ENCODE measurements at regions not wholly inside any gene's neighbourhood (a gene's known extent, or its start where the extent isn't known, plus 50 kb on each side); places are given as distances from the start of the nearest gene placed in this dataset.

DNA sequence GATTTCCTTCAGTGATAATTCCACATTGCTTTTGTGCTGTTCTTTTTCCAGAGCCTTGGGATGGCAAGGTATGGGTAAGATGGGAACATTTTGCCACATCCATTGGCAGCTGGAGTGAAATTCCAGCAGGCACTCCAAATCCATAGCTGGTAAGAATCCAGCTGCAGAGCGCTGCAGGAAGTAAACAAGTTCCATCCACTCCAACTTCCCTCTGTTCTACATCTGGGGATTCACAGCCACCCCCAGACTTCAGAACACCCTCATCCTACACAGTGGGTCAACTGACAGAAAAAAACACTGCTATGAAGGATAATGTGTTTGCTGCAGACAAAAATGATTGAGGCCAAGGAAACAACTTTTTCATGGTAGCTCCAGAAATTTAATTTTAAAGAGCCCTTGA is 747.8 kb downstream of the MAFB start:
- BruUV-seq (replicated peaks): no TSS peak
- Histone ChIP-seq H3K4me2 (no peak overlapping the region), H4K20me1 (ENCODE audit: insufficient read depth) (no peaks in the 10 kb centered on the region), H3K4me1 (replicated peaks; ENCODE audit: insufficient read depth) (no peaks in the 10 kb centered on the region), H3F3A (ENCODE audit: insufficient read depth, low read depth) (no peaks in the 10 kb centered on the region), H2AFZ (no peak overlapping the region), H3K9me2 (ENCODE audit: insufficient read depth) (no peaks in the 10 kb centered on the region), H3K36me3 (ENCODE audit: low read depth) (no peaks in the 10 kb centered on the region), H3K27ac (no peak overlapping the region), H3K79me2 (ENCODE audit: low read depth) (no peaks in the 10 kb centered on the region), H3K4me3 (no peak overlapping the region), H3K9me3 (ENCODE audit: insufficient read depth, low read depth) (no peaks in the 10 kb centered on the region), H3K27me3 (ENCODE audit: insufficient read depth, low read depth) (no peaks in the 10 kb centered on the region)
- ChIA-PET CTCF (no interaction called here), POLR2A (ENCODE audit: unreplicated experiment) (no interaction called here)
- TF ChIP-seq, protein P1, sequence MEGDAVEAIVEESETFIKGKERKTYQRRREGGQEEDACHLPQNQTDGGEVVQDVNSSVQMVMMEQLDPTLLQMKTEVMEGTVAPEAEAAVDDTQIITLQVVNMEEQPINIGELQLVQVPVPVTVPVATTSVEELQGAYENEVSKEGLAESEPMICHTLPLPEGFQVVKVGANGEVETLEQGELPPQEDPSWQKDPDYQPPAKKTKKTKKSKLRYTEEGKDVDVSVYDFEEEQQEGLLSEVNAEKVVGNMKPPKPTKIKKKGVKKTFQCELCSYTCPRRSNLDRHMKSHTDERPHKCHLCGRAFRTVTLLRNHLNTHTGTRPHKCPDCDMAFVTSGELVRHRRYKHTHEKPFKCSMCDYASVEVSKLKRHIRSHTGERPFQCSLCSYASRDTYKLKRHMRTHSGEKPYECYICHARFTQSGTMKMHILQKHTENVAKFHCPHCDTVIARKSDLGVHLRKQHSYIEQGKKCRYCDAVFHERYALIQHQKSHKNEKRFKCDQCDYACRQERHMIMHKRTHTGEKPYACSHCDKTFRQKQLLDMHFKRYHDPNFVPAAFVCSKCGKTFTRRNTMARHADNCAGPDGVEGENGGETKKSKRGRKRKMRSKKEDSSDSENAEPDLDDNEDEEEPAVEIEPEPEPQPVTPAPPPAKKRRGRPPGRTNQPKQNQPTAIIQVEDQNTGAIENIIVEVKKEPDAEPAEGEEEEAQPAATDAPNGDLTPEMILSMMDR (conservative IDR thresholded peaks at IDR 0.05): no peak
- no peak for TF ChIP-seq EZH2 (IDR thresholded peaks at IDR 0.05; ENCODE audit: low read depth)
- no peak for DNase-seq
- intact Hi-C loops (cut with micrococcal nuclease; ENCODE audit: unreplicated experiment): no loop called here

DNA sequence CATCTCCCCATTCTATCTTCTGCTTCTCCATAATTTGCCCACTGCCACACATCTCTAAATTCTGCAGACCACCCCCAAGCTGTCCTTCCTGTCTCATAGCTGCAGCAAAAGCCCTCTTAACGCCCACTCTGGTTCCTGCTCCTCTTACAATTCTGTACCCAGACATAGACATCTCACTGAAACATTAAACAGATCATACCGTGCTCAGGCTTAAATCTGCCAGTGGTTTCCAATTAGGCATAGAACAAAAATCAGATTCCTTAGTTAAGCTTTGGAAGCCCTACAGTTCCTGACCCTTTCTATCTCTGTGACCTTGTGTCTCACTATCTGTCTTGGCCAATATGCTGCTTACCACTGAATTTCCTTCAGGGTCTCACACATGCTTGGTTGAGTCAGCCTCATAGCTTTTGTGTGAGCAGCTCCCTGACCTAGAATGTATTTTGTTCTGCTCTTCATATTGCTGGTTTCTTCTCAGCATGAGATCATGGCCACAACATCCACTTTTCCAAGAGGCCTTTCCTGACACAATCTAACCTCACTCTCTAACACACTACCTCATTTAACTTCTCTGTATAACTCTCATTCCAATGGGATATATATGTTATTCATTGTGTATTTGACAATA is 749.7 kb downstream of the MAFB start:
- BruUV-seq (replicated peaks): no TSS peak
- H3K9me2 ChIP-seq (ENCODE audit: insufficient read depth): no peaks in the 10 kb centered on the region
- ChIA-PET POLR2A (ENCODE audit: unreplicated experiment) (no interaction called here), CTCF (no interaction called here)
- no peaks in the 10 kb centered on the region for H3K79me2 ChIP-seq (ENCODE audit: low read depth)
- no peak for DNase-seq
- intact Hi-C loops (cut with micrococcal nuclease; ENCODE audit: unreplicated experiment): no loop called here
- no peaks in the 10 kb centered on the region for H4K20me1 ChIP-seq (ENCODE audit: insufficient read depth)
- no peaks in the 10 kb centered on the region for H3K9me3 ChIP-seq (ENCODE audit: insufficient read depth, low read depth)
- H3K4me1 ChIP-seq (replicated peaks; ENCODE audit: insufficient read depth): no peaks in the 10 kb centered on the region
- no peak overlapping the region for H3K27ac ChIP-seq
- no peaks in the 10 kb centered on the region for H3K36me3 ChIP-seq (ENCODE audit: low read depth)
- H3F3A ChIP-seq (ENCODE audit: insufficient read depth, low read depth): no peaks in the 10 kb centered on the region
- H3K4me3 ChIP-seq: no peak overlapping the region
- TF ChIP-seq, protein P1 (conservative IDR thresholded peaks at IDR 0.05): no peak
- no peak for TF ChIP-seq EZH2 (IDR thresholded peaks at IDR 0.05; ENCODE audit: low read depth)
- H3K4me2 ChIP-seq: no peak overlapping the region
- H2AFZ ChIP-seq: no peak overlapping the region
- no peaks in the 10 kb centered on the region for H3K27me3 ChIP-seq (ENCODE audit: insufficient read depth, low read depth)

DNA sequence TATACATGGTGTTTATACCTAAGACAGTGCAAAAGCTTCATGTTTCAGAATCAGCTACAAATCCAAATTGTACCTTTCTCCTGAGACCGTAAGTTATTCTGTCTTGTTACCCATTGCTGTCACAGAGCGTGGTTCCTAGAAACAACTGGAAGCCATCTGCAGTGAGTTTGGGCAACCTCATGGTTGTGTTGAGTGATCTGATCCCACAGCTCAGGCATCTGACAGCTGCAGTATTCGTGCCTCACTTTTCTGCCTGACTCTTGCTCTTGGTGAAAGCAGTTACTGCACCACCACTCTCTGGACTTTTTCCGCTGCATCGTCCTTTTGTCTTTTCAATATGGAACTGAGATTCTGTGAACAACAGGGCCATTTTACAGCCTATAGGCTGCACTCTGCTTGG is 752.6 kb downstream of the MAFB start:
- no peaks in the 10 kb centered on the region for H3K9me2 ChIP-seq (ENCODE audit: insufficient read depth)
- H3K36me3 ChIP-seq (ENCODE audit: low read depth): no peaks in the 10 kb centered on the region
- H3K4me3 ChIP-seq: no peak overlapping the region
- H4K20me1 ChIP-seq (ENCODE audit: insufficient read depth): no peaks in the 10 kb centered on the region
- no peak overlapping the region for H2AFZ ChIP-seq
- no peak overlapping the region for H3K27ac ChIP-seq
- no peaks in the 10 kb centered on the region for H3K79me2 ChIP-seq (ENCODE audit: low read depth)
- DNase-seq: no peak
- no peak for TF ChIP-seq EZH2 (IDR thresholded peaks at IDR 0.05; ENCODE audit: low read depth)
- TF ChIP-seq, protein P1 (conservative IDR thresholded peaks at IDR 0.05): no peak
- intact Hi-C loops (cut with micrococcal nuclease; ENCODE audit: unreplicated experiment): no loop called here
- BruUV-seq (replicated peaks): no TSS peak
- CTCF ChIA-PET: no interaction called here
- no peaks in the 10 kb centered on the region for H3K9me3 ChIP-seq (ENCODE audit: insufficient read depth, low read depth)
- no peaks in the 10 kb centered on the region for H3K4me1 ChIP-seq (replicated peaks; ENCODE audit: insufficient read depth)
- POLR2A ChIA-PET (ENCODE audit: unreplicated experiment): no interaction called here
- H3K27me3 ChIP-seq (ENCODE audit: insufficient read depth, low read depth): no peaks in the 10 kb centered on the region
- H3K4me2 ChIP-seq: no peak overlapping the region
- no peaks in the 10 kb centered on the region for H3F3A ChIP-seq (ENCODE audit: insufficient read depth, low read depth)
